ENCODE measurements at regions not wholly inside any gene's neighbourhood (a gene's known extent, or its start where the extent isn't known, plus 50 kb on each side); places are given as distances from the start of the nearest gene placed in this dataset.

DNA sequence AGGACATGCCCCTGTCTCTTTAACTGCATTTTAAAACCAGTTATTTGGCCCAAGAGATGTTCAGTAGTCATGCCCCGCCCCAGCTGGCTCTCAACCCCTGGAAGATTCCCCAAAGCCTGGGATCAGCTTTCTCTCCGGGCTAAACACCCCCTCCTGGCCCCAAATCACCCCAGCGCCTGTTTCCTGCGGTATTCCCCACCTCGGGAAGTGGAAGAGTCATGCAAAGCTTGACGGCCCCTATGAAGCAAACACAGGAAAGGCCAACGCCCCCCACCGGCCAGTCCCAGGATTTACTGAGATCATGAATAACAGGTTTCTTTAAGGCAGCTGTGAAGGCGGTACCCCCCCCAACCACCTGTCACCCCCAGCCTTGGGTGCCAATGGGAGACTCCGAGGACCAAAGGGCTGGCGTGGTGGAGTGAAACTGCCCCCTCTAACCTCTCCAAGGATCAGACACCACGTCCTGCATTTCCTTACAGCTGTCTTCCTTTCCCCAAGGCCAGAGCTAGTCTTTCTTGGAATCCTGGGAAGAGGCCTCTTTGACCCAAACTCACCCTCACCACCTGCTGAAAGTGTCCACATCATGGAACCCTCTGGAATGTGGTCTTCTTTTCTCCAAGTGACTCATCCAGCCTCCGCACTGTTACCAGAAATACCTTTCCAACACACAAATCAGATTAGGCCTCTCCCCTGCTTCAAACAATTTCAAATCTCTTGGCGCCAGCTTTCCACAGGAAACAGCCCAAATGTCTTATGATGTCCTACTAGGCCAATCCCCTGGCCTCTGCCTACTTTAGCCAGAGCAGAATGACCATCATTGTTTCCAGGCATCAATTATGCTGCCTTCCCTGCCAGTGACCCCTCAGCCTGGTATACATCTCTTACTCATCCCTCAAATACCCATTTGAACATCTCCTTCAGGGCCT is 301.5 kb downstream of the ZEB1 start:
- intact Hi-C loops (cut with DNase I) = no loop called here
- Histone ChIP-seq H3K9me3 (no peaks in the 10 kb centered on the region), H3K9ac (ENCODE audit: low read depth in 2 of 2, low read length in 2 of 2) (no peak overlapping the region), H3K27ac (no peak overlapping the region), H3K27me3 (no peaks in the 10 kb centered on the region), H3K4me1 (no peaks in the 10 kb centered on the region), H3K4me3 (no peak overlapping the region), H3K36me3 (no peaks in the 10 kb centered on the region)
- TF ChIP-seq, protein P1, sequence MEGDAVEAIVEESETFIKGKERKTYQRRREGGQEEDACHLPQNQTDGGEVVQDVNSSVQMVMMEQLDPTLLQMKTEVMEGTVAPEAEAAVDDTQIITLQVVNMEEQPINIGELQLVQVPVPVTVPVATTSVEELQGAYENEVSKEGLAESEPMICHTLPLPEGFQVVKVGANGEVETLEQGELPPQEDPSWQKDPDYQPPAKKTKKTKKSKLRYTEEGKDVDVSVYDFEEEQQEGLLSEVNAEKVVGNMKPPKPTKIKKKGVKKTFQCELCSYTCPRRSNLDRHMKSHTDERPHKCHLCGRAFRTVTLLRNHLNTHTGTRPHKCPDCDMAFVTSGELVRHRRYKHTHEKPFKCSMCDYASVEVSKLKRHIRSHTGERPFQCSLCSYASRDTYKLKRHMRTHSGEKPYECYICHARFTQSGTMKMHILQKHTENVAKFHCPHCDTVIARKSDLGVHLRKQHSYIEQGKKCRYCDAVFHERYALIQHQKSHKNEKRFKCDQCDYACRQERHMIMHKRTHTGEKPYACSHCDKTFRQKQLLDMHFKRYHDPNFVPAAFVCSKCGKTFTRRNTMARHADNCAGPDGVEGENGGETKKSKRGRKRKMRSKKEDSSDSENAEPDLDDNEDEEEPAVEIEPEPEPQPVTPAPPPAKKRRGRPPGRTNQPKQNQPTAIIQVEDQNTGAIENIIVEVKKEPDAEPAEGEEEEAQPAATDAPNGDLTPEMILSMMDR (IDR thresholded peaks at IDR 0.05) = no peak
- peak; percentile 53 for DNase-seq

DNA sequence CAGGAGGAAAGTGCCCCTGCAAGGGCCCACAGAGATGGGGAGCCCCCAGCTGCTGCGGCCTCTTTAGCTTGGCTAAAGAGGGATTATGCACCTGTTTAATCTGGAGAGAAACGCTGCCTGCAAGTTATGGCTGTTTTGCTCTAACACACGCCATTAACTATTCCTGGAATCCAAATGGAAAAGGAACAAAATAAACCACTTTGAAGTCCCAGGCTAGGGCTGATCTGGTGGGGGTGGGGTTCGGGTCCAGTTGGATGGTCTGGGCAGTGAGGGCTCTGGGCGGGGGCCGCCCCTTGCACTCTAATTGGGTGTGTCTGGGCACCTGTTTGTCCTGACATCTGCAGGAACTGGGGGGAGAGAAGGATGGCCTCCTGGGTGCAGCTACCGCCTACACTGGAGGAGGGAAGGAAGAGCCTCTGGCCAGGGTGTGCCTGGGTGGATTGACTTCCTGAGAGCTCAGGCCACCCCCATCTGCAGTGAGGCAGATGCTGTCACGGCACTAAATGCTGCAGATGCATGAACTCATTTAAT is 300.6 kb downstream of the ZEB1 start:
- intact Hi-C loops (cut with DNase I) = no loop called here
- no peak for DNase-seq

DNA sequence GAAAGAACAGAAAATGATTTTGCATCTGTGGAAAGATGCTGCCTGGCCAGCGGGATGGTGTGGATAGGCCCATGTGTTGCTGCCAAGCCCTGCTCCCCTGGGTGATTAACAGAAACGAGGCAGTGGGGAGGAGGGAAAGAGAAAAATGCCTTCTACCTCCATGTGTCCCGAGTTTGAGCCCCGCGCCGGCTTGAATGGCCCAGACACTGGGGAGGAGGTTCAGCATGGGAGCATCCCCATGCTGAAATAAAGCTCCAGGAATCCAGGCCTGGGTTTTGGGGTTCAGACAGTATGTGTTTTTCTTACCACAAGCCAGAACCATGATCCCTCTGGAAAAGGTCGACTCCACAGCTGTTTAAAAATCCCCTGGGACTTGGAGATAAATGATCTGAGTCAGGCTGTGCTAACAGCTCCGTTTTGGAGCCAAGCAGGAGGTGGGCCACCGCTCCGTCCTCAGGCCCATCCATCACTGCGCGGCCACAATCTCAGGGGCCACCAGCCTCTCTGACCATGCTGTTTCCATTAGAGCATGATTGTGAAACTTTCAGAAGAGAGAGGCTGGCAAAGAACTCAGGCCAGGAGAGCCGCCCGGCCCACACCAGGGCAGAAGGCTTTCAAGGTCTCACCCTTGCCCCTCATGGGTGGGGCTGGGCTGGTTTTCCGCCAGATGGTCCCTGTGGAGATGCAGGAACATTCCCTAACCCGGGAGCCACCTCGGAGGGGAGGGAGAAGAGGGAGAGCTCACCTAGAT is 299.7 kb downstream of the ZEB1 start:
- intact Hi-C loops (cut with DNase I) = no loop called here
- TF ChIP-seq, protein P1 (IDR thresholded peaks at IDR 0.05) = no peak
- no peaks in the 10 kb centered on the region for H3K9me3 ChIP-seq
- DNase-seq = no peak
- no peaks in the 10 kb centered on the region for H3K36me3 ChIP-seq
- no peaks in the 10 kb centered on the region for H3K4me1 ChIP-seq
- peak overlapping the region in 1 of 2 donors; percentile 24 for H3K9ac ChIP-seq (ENCODE audit: low read depth in 2 of 2, low read length in 2 of 2)
- no peak overlapping the region for H3K4me3 ChIP-seq
- H3K27ac ChIP-seq = no peak overlapping the region
- no peaks in the 10 kb centered on the region for H3K27me3 ChIP-seq

More for the DNA sequence above, 300.6 kb downstream of the ZEB1 start:
- Histone ChIP-seq H3K36me3 (no peaks in the 10 kb centered on the region), H3K9me3 (no peaks in the 10 kb centered on the region), H3K4me1 (no peaks in the 10 kb centered on the region), H3K27ac (no peak overlapping the region), H3K27me3 (no peaks in the 10 kb centered on the region), H3K9ac (ENCODE audit: low read depth in 2 of 2, low read length in 2 of 2) (no peak overlapping the region), H3K4me3 (no peak overlapping the region)
- TF ChIP-seq, protein P1 (IDR thresholded peaks at IDR 0.05) = no peak

- intact Hi-C loops (cut with DNase I) = no loop called here
- H3K4me1 ChIP-seq = no peaks in the 10 kb centered on the region
- no peaks in the 10 kb centered on the region for H3K27me3 ChIP-seq
- no peaks in the 10 kb centered on the region for H3K36me3 ChIP-seq
- H3K9ac ChIP-seq (ENCODE audit: low read depth in 2 of 2, low read length in 2 of 2) = no peak overlapping the region
- DNase-seq = no peak
- H3K9me3 ChIP-seq = no peaks in the 10 kb centered on the region
- no peak overlapping the region for H3K27ac ChIP-seq
- H3K4me3 ChIP-seq = no peak overlapping the region
- TF ChIP-seq, protein P1 (IDR thresholded peaks at IDR 0.05) = no peak
These were observed 298.7 kb downstream of the ZEB1 start for GRCh38 chr10:31617757-31618156.

GRCh38 chr10:31617133-31617532 is 298.1 kb downstream of the ZEB1 start:
- Histone ChIP-seq H3K4me1 (no peaks in the 10 kb centered on the region), H3K27ac (no peak overlapping the region), H3K9ac (ENCODE audit: low read depth in 2 of 2, low read length in 2 of 2) (no peak overlapping the region), H3K36me3 (no peaks in the 10 kb centered on the region), H3K9me3 (no peaks in the 10 kb centered on the region), H3K27me3 (no peaks in the 10 kb centered on the region), H3K4me3 (no peak overlapping the region)
- no peak for DNase-seq
- TF ChIP-seq, protein P1 (IDR thresholded peaks at IDR 0.05) = no peak
- intact Hi-C loops (cut with DNase I) = no loop called here

All from colonic mucosa (tissue), 4 donors.